ENCODE measurements at regions not wholly inside any gene's neighbourhood (a gene's known extent, or its start where the extent isn't known, plus 50 kb on each side); places are given as distances from the start of the nearest gene placed in this dataset.

DNA sequence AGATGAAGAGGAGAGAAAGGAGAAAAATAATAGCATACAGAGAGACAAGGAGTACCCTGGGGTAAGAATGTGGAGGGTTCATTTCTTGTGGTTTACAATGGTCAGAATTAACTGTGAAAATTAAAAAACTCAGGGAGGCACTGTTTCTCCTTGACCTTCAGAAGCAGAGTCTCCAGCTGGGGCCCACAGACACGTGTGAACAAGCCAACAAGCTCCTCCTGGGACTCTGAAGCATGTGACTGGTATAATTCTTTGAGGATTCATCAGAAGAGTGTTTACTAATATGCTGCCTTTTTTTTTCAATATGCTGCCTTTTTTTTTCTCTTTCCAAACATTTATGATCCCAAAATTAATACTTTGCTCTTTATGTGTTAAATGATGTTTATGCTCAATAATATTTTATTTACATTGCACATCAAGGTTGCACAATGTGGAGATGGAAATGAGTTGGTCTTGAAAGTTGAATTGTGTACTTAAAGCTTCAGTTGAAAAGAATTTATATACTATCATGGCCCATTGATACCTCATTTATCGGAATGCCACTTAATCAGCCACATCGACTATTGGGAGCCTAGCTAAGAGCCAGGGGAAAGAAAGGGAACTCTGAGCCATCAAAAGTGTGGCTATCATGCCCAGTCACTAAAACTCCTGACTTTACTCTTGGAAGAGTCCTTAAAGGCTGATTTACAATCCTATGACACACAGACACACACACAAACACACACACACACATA is 134.7 kb upstream of the RHOBTB1 start:
- TF ChIP-seq RAD21 (IDR thresholded peaks at IDR 0.05; ENCODE audit: low read depth) (no peak), EGR1 (IDR thresholded peaks at IDR 0.05) (no peak), TCF12 (IDR thresholded peaks at IDR 0.05; ENCODE audit: low read depth) (no peak), YY1 (IDR thresholded peaks at IDR 0.05; ENCODE audit: low read depth) (no peak), EP300 (IDR thresholded peaks at IDR 0.05; ENCODE audit: borderline replicate concordance) (no peak), NFIC (IDR thresholded peaks at IDR 0.05) (no peak), TAF1 (IDR thresholded peaks at IDR 0.05; ENCODE audit: low read depth) (no peak), CEBPB (IDR thresholded peaks at IDR 0.05) (no peak), ZBTB7A (IDR thresholded peaks at IDR 0.05; ENCODE audit: low read depth) (no peak)
- TF ChIP-seq, protein P1, sequence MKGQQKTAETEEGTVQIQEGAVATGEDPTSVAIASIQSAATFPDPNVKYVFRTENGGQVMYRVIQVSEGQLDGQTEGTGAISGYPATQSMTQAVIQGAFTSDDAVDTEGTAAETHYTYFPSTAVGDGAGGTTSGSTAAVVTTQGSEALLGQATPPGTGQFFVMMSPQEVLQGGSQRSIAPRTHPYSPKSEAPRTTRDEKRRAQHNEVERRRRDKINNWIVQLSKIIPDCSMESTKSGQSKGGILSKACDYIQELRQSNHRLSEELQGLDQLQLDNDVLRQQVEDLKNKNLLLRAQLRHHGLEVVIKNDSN (IDR thresholded peaks at IDR 0.05) = no peak
- TF ChIP-seq, protein P2, sequence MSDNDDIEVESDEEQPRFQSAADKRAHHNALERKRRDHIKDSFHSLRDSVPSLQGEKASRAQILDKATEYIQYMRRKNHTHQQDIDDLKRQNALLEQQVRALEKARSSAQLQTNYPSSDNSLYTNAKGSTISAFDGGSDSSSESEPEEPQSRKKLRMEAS (IDR thresholded peaks at IDR 0.05) = no peak

DNA sequence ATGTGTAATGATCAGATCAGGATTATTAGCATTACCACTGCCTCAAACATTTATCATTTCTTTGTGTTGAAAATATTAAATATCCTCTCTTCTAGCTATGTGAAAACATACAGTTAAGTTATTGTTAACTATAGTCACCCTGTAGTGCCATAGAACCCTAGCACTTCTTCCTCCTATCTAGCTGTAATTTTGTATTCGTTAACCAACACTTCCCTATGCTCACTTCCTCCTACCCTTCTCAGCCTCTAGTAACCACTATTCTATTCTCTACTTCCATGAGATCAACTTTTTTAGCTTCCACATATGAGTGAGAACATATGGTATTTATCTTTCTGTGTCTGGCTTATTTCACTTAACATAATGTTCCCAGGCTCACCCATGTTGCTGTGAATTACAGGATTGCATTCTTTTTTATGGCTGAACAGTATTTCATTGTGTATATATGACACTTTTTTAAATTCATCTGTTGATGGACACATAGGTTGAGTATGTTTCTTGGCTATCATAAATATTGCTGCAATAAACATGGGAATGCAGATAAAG is 132.7 kb upstream of the RHOBTB1 start:
- no peak for TF ChIP-seq NFIC (IDR thresholded peaks at IDR 0.05)
- TF ChIP-seq EP300 (IDR thresholded peaks at IDR 0.05; ENCODE audit: borderline replicate concordance) = no peak
- TF ChIP-seq RAD21 (IDR thresholded peaks at IDR 0.05; ENCODE audit: low read depth) = no peak
- TF ChIP-seq YY1 (IDR thresholded peaks at IDR 0.05; ENCODE audit: low read depth) = no peak
- TF ChIP-seq, protein P1 (IDR thresholded peaks at IDR 0.05) = no peak
- TF ChIP-seq CEBPB (IDR thresholded peaks at IDR 0.05) = no peak
- TF ChIP-seq FOXM1 (IDR thresholded peaks at IDR 0.05; ENCODE audit: borderline replicate concordance, low read depth) = no peak
- no peak for TF ChIP-seq EGR1 (IDR thresholded peaks at IDR 0.05)
- TF ChIP-seq TAF1 (IDR thresholded peaks at IDR 0.05; ENCODE audit: low read depth) = no peak
- TF ChIP-seq CREB1 (IDR thresholded peaks at IDR 0.05; ENCODE audit: low read depth) = no peak
- TF ChIP-seq, protein P2 (IDR thresholded peaks at IDR 0.05) = no peak
- no peak for TF ChIP-seq ZBTB7A (IDR thresholded peaks at IDR 0.05; ENCODE audit: low read depth)
- TF ChIP-seq, protein P3, sequence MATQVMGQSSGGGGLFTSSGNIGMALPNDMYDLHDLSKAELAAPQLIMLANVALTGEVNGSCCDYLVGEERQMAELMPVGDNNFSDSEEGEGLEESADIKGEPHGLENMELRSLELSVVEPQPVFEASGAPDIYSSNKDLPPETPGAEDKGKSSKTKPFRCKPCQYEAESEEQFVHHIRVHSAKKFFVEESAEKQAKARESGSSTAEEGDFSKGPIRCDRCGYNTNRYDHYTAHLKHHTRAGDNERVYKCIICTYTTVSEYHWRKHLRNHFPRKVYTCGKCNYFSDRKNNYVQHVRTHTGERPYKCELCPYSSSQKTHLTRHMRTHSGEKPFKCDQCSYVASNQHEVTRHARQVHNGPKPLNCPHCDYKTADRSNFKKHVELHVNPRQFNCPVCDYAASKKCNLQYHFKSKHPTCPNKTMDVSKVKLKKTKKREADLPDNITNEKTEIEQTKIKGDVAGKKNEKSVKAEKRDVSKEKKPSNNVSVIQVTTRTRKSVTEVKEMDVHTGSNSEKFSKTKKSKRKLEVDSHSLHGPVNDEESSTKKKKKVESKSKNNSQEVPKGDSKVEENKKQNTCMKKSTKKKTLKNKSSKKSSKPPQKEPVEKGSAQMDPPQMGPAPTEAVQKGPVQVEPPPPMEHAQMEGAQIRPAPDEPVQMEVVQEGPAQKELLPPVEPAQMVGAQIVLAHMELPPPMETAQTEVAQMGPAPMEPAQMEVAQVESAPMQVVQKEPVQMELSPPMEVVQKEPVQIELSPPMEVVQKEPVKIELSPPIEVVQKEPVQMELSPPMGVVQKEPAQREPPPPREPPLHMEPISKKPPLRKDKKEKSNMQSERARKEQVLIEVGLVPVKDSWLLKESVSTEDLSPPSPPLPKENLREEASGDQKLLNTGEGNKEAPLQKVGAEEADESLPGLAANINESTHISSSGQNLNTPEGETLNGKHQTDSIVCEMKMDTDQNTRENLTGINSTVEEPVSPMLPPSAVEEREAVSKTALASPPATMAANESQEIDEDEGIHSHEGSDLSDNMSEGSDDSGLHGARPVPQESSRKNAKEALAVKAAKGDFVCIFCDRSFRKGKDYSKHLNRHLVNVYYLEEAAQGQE (IDR thresholded peaks at IDR 0.05; ENCODE audit: low read depth) = no peak
- no peak for TF ChIP-seq TEAD4 (IDR thresholded peaks at IDR 0.05)
- no peak for TF ChIP-seq TCF12 (IDR thresholded peaks at IDR 0.05; ENCODE audit: low read depth)

DNA sequence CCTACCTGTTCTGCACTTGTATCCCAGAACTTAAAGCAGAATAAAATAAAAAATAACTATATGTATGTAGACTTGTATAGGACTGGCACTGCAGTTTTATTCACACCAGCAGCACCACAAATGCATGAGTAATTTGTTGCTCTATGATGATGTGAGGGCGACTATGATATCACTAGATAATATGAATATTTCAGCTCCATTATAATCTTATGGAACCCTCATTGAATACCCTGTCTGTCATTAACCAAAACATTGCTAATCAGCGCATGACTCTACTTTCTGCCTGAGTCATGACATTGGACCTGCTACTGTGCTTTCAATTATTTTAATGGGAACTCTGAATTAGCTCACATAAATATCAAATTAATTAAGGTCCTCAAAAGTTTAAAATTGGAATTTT is 129.4 kb upstream of the RHOBTB1 start:
- TF ChIP-seq TCF12 (IDR thresholded peaks at IDR 0.05; ENCODE audit: low read depth) = no peak

DNA sequence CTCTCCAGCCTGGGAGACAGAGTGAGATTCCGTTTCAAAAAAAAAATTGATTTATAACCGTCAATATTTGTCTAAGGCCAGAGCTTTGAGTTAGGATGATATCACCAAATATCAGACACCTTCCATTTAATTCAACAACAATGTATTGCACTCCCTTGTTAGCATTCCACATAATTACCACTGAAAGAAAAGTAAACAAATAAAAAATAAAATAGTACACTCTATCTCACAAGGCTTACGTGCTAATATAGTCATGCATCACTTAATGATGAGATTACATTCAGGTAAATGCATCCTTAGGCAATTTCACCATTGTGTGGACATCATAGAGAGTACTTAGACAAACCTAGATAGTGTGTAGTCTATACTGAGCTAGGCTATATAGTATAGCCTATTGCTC is 127.6 kb upstream of the RHOBTB1 start:
- TF ChIP-seq, protein P3 (IDR thresholded peaks at IDR 0.05; ENCODE audit: low read depth) = no peak
- TF ChIP-seq TCF12 (IDR thresholded peaks at IDR 0.05; ENCODE audit: low read depth) (no peak), CREB1 (IDR thresholded peaks at IDR 0.05; ENCODE audit: low read depth) (no peak), TEAD4 (IDR thresholded peaks at IDR 0.05) (no peak), ZBTB7A (IDR thresholded peaks at IDR 0.05; ENCODE audit: low read depth) (no peak), EGR1 (IDR thresholded peaks at IDR 0.05) (no peak), YY1 (IDR thresholded peaks at IDR 0.05; ENCODE audit: low read depth) (no peak), EP300 (IDR thresholded peaks at IDR 0.05; ENCODE audit: borderline replicate concordance) (no peak), FOXM1 (IDR thresholded peaks at IDR 0.05; ENCODE audit: borderline replicate concordance, low read depth) (no peak), NFIC (IDR thresholded peaks at IDR 0.05) (no peak), RAD21 (IDR thresholded peaks at IDR 0.05; ENCODE audit: low read depth) (no peak), CEBPB (IDR thresholded peaks at IDR 0.05) (no peak), TAF1 (IDR thresholded peaks at IDR 0.05; ENCODE audit: low read depth) (no peak)
- TF ChIP-seq, protein P1 (IDR thresholded peaks at IDR 0.05) = no peak
- TF ChIP-seq, protein P2 (IDR thresholded peaks at IDR 0.05) = no peak

DNA sequence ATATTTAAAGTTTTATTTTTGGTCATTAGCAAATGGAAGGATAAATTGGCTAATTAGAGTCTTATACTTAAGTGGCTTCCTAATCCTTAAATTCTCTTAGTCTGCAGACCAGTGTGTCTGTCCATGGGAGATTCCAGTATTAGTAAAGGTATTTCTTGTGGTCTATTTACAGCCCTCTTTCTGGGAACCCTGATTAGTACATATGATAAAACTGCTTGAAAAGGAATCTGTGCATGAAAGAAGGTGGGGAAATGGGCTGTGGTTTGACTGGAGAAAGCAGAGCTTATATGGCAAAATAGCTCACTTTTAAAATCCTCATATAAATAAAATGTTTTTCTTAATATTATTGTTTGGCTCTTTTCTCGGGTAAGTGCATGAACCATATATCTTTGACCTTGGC is 124.5 kb upstream of the RHOBTB1 start:
- TF ChIP-seq CREB1 (IDR thresholded peaks at IDR 0.05; ENCODE audit: low read depth) = no peak
- TF ChIP-seq YY1 (IDR thresholded peaks at IDR 0.05; ENCODE audit: low read depth) = no peak
- no peak for TF ChIP-seq TCF12 (IDR thresholded peaks at IDR 0.05; ENCODE audit: low read depth)
- TF ChIP-seq EP300 (IDR thresholded peaks at IDR 0.05; ENCODE audit: borderline replicate concordance) = no peak
- no peak for TF ChIP-seq FOXM1 (IDR thresholded peaks at IDR 0.05; ENCODE audit: borderline replicate concordance, low read depth)
- no peak for TF ChIP-seq NFIC (IDR thresholded peaks at IDR 0.05)
- TF ChIP-seq, protein P2 (IDR thresholded peaks at IDR 0.05) = no peak
- no peak for TF ChIP-seq EGR1 (IDR thresholded peaks at IDR 0.05)
- TF ChIP-seq TEAD4 (IDR thresholded peaks at IDR 0.05) = no peak
- TF ChIP-seq, protein P1 (IDR thresholded peaks at IDR 0.05) = no peak
- TF ChIP-seq, protein P3 (IDR thresholded peaks at IDR 0.05; ENCODE audit: low read depth) = no peak
- TF ChIP-seq ZBTB7A (IDR thresholded peaks at IDR 0.05; ENCODE audit: low read depth) = no peak
- no peak for TF ChIP-seq TAF1 (IDR thresholded peaks at IDR 0.05; ENCODE audit: low read depth)
- no peak for TF ChIP-seq RAD21 (IDR thresholded peaks at IDR 0.05; ENCODE audit: low read depth)
- TF ChIP-seq CEBPB (IDR thresholded peaks at IDR 0.05) = no peak
